Esophagus squamous epithelium (tissue), 4 donors: ENCODE measurements at regions not wholly inside any gene's neighbourhood (a gene's known extent, or its start where the extent isn't known, plus 50 kb on each side); places are given as distances from the start of the nearest gene placed in this dataset.

Source experiments
- POLR2A ChIP-seq, 4 donors: fragments of 450-650 bp; IDR thresholded peaks; one replicate each; pipeline ENCODE4 v1.6.1; 2017; ENCODE audit warnings: antibody characterized with exemption in 4 of 4, mild to moderate bottlenecking in 4 of 4, moderate library complexity in 3 of 4
- TF ChIP-seq, protein P1 (sequence below), 6 experiments: fragments of 450-650 bp in 4 of 6; fragments of 200-600 bp in 2 of 6; sonication (generic) in 2 of 6; IDR thresholded peaks; one replicate each; pipeline ENCODE4 v1.5.1; 2016 to 2019; ENCODE audit warnings: antibody characterized with exemption in 6 of 6, mild to moderate bottlenecking in 4 of 6, moderate library complexity in 4 of 6

- TF ChIP-seq, protein P1, sequence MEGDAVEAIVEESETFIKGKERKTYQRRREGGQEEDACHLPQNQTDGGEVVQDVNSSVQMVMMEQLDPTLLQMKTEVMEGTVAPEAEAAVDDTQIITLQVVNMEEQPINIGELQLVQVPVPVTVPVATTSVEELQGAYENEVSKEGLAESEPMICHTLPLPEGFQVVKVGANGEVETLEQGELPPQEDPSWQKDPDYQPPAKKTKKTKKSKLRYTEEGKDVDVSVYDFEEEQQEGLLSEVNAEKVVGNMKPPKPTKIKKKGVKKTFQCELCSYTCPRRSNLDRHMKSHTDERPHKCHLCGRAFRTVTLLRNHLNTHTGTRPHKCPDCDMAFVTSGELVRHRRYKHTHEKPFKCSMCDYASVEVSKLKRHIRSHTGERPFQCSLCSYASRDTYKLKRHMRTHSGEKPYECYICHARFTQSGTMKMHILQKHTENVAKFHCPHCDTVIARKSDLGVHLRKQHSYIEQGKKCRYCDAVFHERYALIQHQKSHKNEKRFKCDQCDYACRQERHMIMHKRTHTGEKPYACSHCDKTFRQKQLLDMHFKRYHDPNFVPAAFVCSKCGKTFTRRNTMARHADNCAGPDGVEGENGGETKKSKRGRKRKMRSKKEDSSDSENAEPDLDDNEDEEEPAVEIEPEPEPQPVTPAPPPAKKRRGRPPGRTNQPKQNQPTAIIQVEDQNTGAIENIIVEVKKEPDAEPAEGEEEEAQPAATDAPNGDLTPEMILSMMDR (IDR thresholded peaks at IDR 0.05) = no peak
- TF ChIP-seq POLR2A (IDR thresholded peaks at IDR 0.05) = no peak
Observed at GRCh38 chr12:92297405-92297804, 151.8 kb upstream of the BTG1 start.
